T-helper 2 cell treated with Interferon-gamma antibody and Interleukin-4, amounts not matched to agents 100 ng/mL and 5 ng/mL, for 36 hours (primary cell): ENCODE measurements at regions not wholly inside any gene's neighbourhood (a gene's known extent, or its start where the extent isn't known, plus 50 kb on each side); places are given as distances from the start of the nearest gene placed in this dataset.
"Not testable (repeated sequence)": the region's sequence is repeated elsewhere in the genome, so short reads cannot be mapped to it uniquely, and the experiment has no call there.

ENCODE experiments used
- intact Hi-C: fragments of 100-400 bp; cut with micrococcal nuclease; formaldehyde crosslinking; loops from one replicate; pipeline ENCODE4 v1.15.1; 2023

DNA sequence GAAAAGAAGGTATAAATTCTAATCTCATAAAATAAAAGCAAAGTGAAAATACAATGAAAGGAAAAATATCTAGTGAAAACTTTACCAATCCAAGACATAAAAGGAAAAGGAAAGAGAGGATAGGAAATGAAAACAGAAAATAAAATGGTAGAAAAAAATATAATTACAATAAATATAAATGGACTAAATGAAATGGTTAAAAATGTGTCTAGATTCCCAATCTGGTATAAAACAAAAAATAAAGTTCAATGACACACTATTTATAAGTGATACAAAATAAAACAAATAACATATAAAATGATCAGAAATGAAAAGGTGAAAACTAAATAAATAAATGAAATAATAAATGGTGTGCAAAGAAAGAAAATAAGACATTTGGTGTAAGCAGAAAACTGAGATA, 516.4 kb upstream of the RORB start:
- intact Hi-C loops = no loop called here

GRCh38 chr9:73981405-73981804, 515.7 kb upstream of the RORB start:
- intact Hi-C loops = no loop called here

DNA sequence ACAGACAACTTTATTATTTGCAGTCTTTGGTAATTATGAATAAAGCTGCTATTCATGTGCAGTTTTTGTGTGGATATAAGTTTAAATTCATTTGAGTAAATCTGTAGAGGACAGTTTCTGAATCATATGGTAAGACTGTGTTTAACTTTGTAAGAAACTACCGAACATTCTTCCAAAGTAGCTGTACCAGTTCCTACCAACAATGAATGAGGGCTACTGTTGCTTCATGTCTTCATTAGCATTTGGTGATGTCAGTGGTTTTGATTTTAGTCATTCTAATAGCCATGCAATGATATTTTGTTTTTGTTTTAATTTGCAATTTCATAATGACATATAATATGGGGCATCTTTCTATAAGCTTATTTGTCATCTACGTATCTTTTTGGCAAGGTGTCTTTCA, 501.3 kb upstream of the RORB start:
- intact Hi-C loops = no loop called here

DNA sequence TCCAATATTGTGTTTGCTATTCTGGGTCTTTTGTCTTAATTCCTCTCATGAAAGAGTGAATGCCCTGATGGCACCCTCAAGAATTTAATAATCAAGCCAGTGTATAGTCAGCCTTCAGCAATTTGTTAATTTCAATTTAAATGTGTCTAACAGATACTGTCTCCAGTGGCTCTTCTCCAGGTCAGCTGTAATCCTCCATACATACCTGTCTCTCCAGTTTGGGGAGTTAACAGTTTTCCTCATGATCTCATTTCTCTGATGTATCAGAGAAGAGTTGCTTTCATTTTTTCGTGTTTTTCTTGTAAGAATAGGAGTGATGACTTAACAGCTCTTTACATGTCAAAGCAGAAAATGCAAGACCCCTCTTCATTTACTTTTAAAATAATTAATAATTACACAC, 500.3 kb upstream of the RORB start:
- intact Hi-C loops = no loop called here

GRCh38 chr9:74001382-74001781, 495.8 kb upstream of the RORB start:
- intact Hi-C loops = no loop called here

DNA sequence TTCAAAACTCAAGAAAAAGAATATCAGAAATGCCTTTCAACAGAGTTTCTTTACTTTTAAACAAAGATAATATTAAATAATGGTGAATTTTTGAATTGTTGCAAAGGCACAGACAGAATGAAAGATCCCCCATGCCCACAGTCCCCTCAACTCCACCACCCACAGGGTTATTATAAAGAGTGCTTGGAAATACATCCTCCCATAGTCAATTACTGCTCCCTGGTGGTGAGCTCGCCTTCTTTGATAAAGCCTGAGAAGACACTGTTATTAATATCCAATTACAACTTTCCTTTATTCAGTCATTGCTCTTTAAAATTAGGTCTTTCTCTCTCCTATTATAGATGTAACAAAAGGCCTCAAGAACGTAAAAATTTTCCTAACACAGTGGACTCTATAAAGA, 490.2 kb upstream of the RORB start:
- intact Hi-C loops = no loop called here

GRCh38 chr9:74007833-74008232, 489.3 kb upstream of the RORB start:
- intact Hi-C loops = no loop called here

- intact Hi-C loops = loop anchor here (10.0 kb wide), 1 partner anchor 61 kb away; no protein-coding TSS in a partner anchor
These were observed 481.1 kb upstream of the RORB start for GRCh38 chr9:74016004-74016403.

GRCh38 chr9:74025402-74025925, 471.7 kb upstream of the RORB start:
- intact Hi-C loops = no loop called here

DNA sequence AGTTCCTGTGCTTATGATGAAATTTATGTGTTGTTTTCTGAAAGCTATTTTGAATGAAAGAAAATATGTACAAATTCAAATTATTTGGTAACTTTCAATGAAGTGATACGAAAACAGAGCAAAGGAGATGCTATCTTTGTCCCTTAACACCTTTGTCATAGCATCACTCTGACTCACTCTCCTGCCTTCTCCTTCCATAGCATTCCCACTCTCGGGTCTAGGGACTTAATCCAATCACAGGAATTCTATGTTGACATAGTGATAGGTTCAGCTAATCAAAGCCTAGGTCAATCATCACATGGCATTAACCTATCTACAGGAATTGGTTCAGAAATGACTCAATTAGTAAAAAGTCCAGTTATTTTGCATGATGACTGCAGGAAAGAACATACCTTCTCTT, 464.7 kb upstream of the RORB start:
- intact Hi-C loops = no loop called here

DNA sequence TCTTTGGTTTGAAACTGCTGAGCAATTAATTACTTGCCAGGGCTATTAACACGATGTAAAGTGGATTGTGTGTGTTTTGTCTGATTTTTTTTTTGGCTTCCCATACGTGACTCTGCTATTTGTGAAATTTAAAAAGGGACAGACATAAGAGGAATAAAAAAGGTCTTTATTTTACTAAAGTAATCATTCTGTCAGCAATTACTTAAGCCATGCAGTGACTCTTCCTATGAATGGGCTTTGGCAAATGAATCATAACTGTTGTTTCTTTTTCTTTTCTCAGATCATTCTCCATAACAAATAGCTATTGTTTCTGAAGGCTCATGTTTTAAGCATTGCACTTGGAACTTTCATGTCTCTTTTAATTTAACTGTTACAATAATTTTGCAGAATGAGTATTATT, 461.3 kb upstream of the RORB start:
- intact Hi-C loops = no loop called here

DNA sequence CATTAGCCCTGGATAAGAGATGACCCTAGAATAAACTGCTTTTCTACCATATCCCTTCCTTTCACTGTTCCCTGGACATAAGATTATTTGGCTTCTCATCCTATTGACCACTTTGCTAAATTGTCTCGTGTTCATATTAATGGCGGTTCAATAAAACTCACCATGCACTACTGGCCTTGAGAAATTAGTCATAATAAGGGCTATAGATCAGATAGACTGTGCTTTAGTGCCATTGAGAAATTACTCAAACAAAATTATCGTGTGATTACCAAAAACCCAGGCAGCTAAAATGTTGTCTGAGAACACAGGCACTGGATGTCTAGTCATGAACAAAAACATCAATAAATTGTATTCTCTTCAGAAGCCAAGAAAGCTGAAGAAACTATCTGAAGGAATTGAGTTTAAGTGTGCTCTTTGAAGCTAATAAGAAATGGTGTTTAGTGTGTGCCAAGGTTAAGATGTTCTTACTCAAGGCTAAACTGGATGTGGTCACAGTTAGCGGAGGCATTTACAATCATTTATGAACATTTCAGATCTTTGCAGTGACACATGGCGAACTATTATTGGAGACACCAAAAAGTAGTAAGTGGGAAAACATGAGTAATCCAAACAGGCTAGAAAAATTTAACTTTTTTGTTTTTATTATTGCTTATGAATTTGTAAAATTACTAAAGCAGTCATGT, 460.4 kb upstream of the RORB start:
- intact Hi-C loops = no loop called here

DNA sequence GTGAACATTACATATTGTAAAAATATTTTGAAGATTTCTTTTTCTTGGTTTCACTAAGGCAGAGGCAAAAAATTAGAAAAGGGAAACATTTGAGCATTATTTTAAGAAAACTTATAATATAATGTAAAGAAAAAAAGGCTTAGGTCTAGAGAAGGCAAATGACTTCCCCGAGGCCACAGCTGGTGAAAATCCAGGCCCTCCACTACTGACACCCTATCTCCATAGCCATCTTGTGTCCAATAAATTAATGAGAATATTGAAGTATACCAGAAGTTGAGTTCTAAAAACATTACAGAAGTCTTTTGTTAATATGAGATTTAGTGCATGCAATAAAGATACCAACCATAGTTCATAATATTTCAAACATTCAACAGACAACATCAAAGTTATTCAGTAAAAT, 459.9 kb upstream of the RORB start:
- intact Hi-C loops = no loop called here

DNA sequence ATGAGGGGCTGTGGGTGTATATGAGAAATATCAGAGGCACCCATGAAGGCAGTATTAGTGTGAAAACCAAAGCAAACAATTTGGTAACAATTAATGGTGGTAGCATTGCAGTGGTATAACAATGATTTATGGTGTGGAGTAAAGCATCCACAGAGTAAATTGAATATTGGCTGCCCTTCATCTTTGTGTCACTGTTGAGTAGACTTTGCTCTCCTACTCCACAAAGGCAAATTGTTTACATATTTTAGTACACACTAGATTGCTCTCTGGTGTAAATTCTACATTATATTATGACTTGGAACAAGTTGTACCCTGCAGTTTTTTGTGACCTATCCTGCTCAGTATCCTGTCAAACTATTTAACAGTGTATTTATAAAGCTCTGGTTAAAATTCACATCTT, 455.5 kb upstream of the RORB start:
- intact Hi-C loops = no loop called here

GRCh38 chr9:74044844-74045243, 452.3 kb upstream of the RORB start:
- intact Hi-C loops = no loop called here

- intact Hi-C loops = no loop called here
These were observed 441.1 kb upstream of the RORB start for GRCh38 chr9:74056023-74056422.

GRCh38 chr9:74057051-74057450, 440.1 kb upstream of the RORB start:
- intact Hi-C loops = not testable (repeated sequence)

DNA sequence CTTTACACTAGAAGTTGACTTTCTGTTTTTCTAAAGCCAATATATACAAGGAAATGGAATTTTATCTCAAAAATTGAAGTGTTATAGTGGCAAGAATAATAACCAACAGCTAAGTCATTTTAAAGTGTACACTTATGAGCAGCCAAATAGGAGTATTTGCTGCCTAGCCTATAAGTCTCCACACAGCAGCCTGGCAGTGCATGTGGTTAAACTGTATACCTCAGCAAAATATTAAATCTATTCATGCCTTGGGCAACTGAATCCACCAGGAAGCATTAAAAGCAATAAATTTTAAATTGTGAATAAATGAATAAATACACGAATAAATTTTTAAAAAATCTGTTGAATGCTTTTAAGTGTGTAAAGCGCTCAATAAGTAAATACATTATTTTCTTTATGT, 432.4 kb upstream of the RORB start:
- intact Hi-C loops = no loop called here

- intact Hi-C loops = no loop called here
These were observed 431.0 kb upstream of the RORB start for GRCh38 chr9:74066128-74066527.

DNA sequence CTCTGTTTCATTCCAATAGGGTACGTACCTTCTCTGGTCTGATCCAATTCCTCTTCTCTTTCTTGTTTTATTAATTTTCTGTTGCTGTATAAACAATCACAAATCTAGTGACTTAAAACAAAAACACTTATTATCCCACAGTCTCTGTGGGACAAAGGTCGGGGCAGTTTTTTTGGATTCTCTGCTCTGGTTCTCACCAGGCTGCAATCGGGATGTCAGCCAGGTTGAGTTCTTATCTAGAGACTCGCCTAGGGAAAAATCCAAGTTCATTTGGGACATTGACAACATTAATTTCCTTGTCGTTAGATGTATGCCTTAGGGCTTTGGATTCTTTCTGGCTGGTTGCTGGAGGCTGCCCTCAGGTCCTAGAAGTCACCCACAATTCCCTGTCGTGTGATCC, 430.5 kb upstream of the RORB start:
- intact Hi-C loops = no loop called here

- intact Hi-C loops = no loop called here
These were observed 425.6 kb upstream of the RORB start for GRCh38 chr9:74071502-74071901.

DNA sequence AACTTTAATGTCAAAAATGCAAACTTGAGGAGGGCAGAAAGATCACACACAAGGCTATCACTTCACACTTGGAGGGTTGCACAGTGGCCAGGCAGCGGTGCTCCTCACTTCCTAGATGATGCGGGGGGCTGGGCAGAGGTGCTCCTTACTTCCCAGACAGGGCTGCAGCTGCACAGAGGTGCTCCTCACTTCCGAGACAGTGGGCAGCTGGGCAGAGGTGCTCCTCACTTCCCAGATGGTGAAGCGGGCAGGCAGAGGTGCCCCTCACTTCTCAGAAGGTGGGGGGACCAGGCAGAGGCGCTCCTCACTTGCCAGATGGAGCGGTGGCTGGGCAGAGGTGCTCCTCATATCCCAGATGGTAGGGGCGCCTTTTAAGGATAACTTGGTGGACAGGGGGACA, 423.2 kb upstream of the RORB start:
- intact Hi-C loops = no loop called here

DNA sequence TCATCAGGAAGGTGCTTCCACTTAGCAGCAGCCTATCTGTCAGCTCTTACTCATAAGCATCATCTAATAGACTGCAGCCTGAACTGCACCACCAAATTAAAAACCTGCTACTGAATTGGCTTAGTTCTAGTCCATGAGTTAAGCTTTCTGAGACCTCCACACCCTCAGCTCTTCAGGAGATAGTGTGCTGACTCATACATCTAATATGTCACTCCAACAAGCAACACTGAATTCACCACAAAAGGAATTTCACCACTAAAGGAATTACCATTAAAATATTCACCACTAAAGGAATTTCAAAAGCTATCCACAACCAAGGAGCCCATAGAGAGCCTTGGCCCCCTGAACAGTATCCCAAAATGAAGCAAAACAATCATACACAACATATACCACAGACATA, 418.5 kb upstream of the RORB start:
- intact Hi-C loops = no loop called here

DNA sequence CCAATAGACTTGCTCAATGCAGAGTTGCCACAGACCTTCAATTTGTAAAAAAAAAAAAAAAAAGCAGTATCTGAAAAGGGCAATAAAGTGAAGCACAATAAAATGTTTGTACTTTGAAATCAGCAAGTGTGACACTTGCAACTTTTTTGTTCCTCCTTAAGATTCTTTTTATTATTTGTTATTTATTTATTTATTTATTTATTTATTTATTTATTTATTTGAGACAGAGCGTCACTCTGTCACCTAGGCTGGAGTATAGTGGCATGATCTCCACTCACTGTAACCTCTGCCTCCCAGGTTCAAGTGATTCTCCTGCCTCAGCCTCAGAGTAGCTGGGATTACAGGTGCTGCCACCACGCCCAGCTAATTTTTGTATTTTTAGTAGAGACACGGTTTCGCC, 416.5 kb upstream of the RORB start:
- intact Hi-C loops = not testable (repeated sequence)
